HepG2 (cell line): ENCODE measurements at regions not wholly inside any gene's neighbourhood (a gene's known extent, or its start where the extent isn't known, plus 50 kb on each side); places are given as distances from the start of the nearest gene placed in this dataset.

Source experiments
- BRD4 ChIP-seq: sonication (generic); formaldehyde crosslinking; IDR thresholded peaks from 2 replicates; pipeline ENCODE4 v1.4.0; 2020; ENCODE audit warnings: missing genetic modification reagents
- CBX2 ChIP-seq, 2 experiments: fragments of 200-600 bp in 1 of 2; sonication (generic); formaldehyde crosslinking in 1 of 2; IDR thresholded peaks; 2 replicates each; pipeline versions ENCODE4 v1.7.0 to v1.8.1; 2018 to 2022; ENCODE audit warnings: low read depth in 2 of 2, low read length in 1 of 2, mild to moderate bottlenecking in 1 of 2, missing genetic modification reagents in 1 of 2
- CREB1 ChIP-seq, 2 experiments: fragments of 450-650 bp in 1 of 2; IDR thresholded peaks; 2 replicates each; pipeline ENCODE4 v1.6.1; 2016 to 2017; ENCODE audit warnings: control low read depth in 1 of 2, mild to moderate bottlenecking in 1 of 2, missing compliant biosample characterization in 1 of 2, missing genetic modification characterization in 1 of 2
- EEA1 ChIP-seq: sonication (generic); formaldehyde crosslinking; IDR thresholded peaks from 2 replicates; pipeline ENCODE4 v1.5.1; 2020; ENCODE audit warnings: mild to moderate bottlenecking, missing genetic modification reagents, borderline replicate concordance
- GPN1 ChIP-seq: sonication (generic); formaldehyde crosslinking; IDR thresholded peaks from 2 replicates; pipeline ENCODE4 v1.5.1; 2020; ENCODE audit warnings: missing genetic modification reagents, borderline replicate concordance
- NR1H2 ChIP-seq: sonication (generic); formaldehyde crosslinking; IDR thresholded peaks from 2 replicates; pipeline ENCODE4 v1.8.1; 2022; ENCODE audit warnings: low read depth, missing genetic modification reagents, borderline replicate concordance
- POLR2AphosphoS2 ChIP-seq: IDR thresholded peaks from 2 replicates; pipeline ENCODE4 v1.6.1; 2011; ENCODE audit warnings: low read depth, low read length, improper control_type of control experiment
- PREB ChIP-seq: sonication (generic); formaldehyde crosslinking; IDR thresholded peaks from 2 replicates; pipeline ENCODE4 v1.4.0; 2020; ENCODE audit warnings: missing genetic modification reagents
- SMYD3 ChIP-seq: sonication (generic); formaldehyde crosslinking; IDR thresholded peaks from 2 replicates; pipeline ENCODE4 v1.8.1; 2023; ENCODE audit warnings: mild to moderate bottlenecking, missing genetic modification reagents
- YY1 ChIP-seq: IDR thresholded peaks from 2 replicates; pipeline ENCODE4 v1.6.1; 2011; ENCODE audit warnings: low read length, low read depth, moderate library complexity, mild to moderate bottlenecking; ENCODE audit not compliant: insufficient read depth, insufficient replicate concordance
- ZFP62 ChIP-seq: sonication (generic); formaldehyde crosslinking; IDR thresholded peaks from 2 replicates; pipeline ENCODE4 v1.4.0; 2020; ENCODE audit warnings: missing genetic modification reagents
- ZNF383 ChIP-seq: sonication (generic); formaldehyde crosslinking; IDR thresholded peaks from 2 replicates; pipeline ENCODE4 v1.4.0; 2020; ENCODE audit warnings: missing genetic modification reagents, mild to moderate bottlenecking, borderline replicate concordance
- ZNF577 ChIP-seq: sonication (generic); formaldehyde crosslinking; IDR thresholded peaks from 2 replicates; pipeline ENCODE4 v1.4.0; 2020; ENCODE audit warnings: mild to moderate bottlenecking, low read depth, missing genetic modification reagents, borderline replicate concordance
- ZNF850 ChIP-seq: sonication (generic); formaldehyde crosslinking; conservative IDR thresholded peaks from 2 replicates; pipeline ENCODE4 v1.9.0; 2021; ENCODE audit warnings: mild to moderate bottlenecking, missing genetic modification reagents
- TF ChIP-seq, protein P1 (sequence below): sonication (generic); formaldehyde crosslinking; IDR thresholded peaks from 2 replicates; pipeline ENCODE4 v1.5.0; 2020; ENCODE audit warnings: mild to moderate bottlenecking, missing genetic modification reagents
- TF ChIP-seq, protein P2 (sequence below): IDR thresholded peaks from 2 replicates; pipeline ENCODE4 v1.6.1; 2016
- TF ChIP-seq, protein P3 (sequence below): sonication (generic); formaldehyde crosslinking; IDR thresholded peaks from 2 replicates; pipeline ENCODE4 v1.4.0; 2020; ENCODE audit warnings: mild to moderate bottlenecking, missing genetic modification reagents
- TF ChIP-seq, protein P4 (sequence below): sonication (generic); formaldehyde crosslinking; IDR thresholded peaks from 2 replicates; pipeline ENCODE4 v1.8.0; 2022; ENCODE audit warnings: missing genetic modification reagents, low read depth, mild to moderate bottlenecking, borderline replicate concordance
- TF ChIP-seq, protein P5 (sequence below): sonication (generic); formaldehyde crosslinking; IDR thresholded peaks from 2 replicates; pipeline ENCODE4 v1.5.1; 2020; ENCODE audit warnings: missing genetic modification reagents, mild to moderate bottlenecking, borderline replicate concordance
- TF ChIP-seq, protein P6 (sequence below): sonication (generic); formaldehyde crosslinking; IDR thresholded peaks from 2 replicates; pipeline ENCODE4 v1.4.0; 2020; ENCODE audit warnings: missing genetic modification reagents

- peak; percentile 53 for TF ChIP-seq CREB1 (IDR thresholded peaks at IDR 0.05)
- TF ChIP-seq CREB1 (CRISPR knock-in tag; IDR thresholded peaks at IDR 0.05), result no peak
- no peak for TF ChIP-seq POLR2AphosphoS2
- TF ChIP-seq NR1H2 (CRISPR knock-in tag), result no peak
- TF ChIP-seq YY1, result no peak
- TF ChIP-seq GPN1 (CRISPR knock-in tag), result no peak
- TF ChIP-seq, protein P1, sequence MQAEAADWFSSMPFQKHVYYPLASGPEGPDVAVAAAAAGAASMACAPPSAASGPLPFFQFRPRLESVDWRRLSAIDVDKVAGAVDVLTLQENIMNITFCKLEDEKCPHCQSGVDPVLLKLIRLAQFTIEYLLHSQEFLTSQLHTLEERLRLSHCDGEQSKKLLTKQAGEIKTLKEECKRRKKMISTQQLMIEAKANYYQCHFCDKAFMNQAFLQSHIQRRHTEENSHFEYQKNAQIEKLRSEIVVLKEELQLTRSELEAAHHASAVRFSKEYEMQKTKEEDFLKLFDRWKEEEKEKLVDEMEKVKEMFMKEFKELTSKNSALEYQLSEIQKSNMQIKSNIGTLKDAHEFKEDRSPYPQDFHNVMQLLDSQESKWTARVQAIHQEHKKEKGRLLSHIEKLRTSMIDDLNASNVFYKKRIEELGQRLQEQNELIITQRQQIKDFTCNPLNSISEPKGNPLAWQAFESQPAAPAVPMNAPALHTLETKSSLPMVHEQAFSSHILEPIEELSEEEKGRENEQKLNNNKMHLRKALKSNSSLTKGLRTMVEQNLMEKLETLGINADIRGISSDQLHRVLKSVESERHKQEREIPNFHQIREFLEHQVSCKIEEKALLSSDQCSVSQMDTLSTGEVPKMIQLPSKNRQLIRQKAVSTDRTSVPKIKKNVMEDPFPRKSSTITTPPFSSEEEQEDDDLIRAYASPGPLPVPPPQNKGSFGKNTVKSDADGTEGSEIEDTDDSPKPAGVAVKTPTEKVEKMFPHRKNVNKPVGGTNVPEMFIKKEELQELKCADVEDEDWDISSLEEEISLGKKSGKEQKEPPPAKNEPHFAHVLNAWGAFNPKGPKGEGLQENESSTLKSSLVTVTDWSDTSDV (CRISPR knock-in tag), result no peak
- no peak for TF ChIP-seq ZNF383 (CRISPR knock-in tag)
- TF ChIP-seq, protein P2, sequence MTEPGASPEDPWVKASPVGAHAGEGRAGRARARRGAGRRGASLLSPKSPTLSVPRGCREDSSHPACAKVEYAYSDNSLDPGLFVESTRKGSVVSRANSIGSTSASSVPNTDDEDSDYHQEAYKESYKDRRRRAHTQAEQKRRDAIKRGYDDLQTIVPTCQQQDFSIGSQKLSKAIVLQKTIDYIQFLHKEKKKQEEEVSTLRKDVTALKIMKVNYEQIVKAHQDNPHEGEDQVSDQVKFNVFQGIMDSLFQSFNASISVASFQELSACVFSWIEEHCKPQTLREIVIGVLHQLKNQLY, result peak; percentile 99
- TF ChIP-seq, protein P3, sequence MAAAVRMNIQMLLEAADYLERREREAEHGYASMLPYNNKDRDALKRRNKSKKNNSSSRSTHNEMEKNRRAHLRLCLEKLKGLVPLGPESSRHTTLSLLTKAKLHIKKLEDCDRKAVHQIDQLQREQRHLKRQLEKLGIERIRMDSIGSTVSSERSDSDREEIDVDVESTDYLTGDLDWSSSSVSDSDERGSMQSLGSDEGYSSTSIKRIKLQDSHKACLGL (CRISPR knock-in tag), result no peak
- no peak for TF ChIP-seq ZFP62
- TF ChIP-seq, protein P4, sequence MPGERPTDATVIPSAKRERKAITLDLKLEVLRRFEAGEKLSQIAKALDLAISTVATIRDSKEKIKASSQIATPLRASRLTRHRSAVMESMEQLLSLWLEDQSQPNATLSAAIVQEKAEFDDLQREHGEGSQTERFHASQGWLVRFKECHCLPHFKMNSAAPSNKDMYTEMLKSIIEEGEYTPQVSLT, result no peak
- TF ChIP-seq CBX2 (IDR thresholded peaks at IDR 0.05; ENCODE audit: low read depth, low read length), result no peak
- no peak for TF ChIP-seq CBX2 (CRISPR knock-in tag; IDR thresholded peaks at IDR 0.05; ENCODE audit: low read depth)
- TF ChIP-seq SMYD3 (CRISPR knock-in tag), result no peak
- no peak for TF ChIP-seq ZNF577 (CRISPR knock-in tag)
- no peak for TF ChIP-seq PREB
- no peak for TF ChIP-seq ZNF850
- no peak for TF ChIP-seq EEA1 (CRISPR knock-in tag)
- TF ChIP-seq, protein P5, sequence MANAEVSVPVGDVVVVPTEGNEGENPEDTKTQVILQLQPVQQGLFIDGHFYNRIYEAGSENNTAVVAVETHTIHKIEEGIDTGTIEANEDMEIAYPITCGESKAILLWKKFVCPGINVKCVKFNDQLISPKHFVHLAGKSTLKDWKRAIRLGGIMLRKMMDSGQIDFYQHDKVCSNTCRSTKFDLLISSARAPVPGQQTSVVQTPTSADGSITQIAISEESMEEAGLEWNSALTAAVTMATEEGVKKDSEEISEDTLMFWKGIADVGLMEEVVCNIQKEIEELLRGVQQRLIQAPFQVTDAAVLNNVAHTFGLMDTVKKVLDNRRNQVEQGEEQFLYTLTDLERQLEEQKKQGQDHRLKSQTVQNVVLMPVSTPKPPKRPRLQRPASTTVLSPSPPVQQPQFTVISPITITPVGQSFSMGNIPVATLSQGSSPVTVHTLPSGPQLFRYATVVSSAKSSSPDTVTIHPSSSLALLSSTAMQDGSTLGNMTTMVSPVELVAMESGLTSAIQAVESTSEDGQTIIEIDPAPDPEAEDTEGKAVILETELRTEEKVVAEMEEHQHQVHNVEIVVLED (CRISPR knock-in tag), result 0 out of 2 replicates have a peak, but pooled peaks have one; percentile 16
- TF ChIP-seq, protein P6, sequence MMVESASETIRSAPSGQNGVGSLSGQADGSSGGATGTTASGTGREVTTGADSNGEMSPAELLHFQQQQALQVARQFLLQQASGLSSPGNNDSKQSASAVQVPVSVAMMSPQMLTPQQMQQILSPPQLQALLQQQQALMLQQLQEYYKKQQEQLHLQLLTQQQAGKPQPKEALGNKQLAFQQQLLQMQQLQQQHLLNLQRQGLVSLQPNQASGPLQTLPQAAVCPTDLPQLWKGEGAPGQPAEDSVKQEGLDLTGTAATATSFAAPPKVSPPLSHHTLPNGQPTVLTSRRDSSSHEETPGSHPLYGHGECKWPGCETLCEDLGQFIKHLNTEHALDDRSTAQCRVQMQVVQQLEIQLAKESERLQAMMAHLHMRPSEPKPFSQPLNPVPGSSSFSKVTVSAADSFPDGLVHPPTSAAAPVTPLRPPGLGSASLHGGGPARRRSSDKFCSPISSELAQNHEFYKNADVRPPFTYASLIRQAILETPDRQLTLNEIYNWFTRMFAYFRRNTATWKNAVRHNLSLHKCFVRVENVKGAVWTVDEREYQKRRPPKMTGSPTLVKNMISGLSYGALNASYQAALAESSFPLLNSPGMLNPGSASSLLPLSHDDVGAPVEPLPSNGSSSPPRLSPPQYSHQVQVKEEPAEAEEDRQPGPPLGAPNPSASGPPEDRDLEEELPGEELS (CRISPR knock-in tag), result peak; percentile 90
- TF ChIP-seq BRD4, result no peak; the same call in 1 of the 2 replicates
Observed at GRCh38 chr2:224145751-224146355, 106.8 kb upstream of the SERPINE2 start (continued).
